GM12874 (cell line): ENCODE measurements at regions not wholly inside any gene's neighbourhood (a gene's known extent, or its start where the extent isn't known, plus 50 kb on each side); places are given as distances from the start of the nearest gene placed in this dataset.

ENCODE experiments used
- TF ChIP-seq, protein P1 (sequence below): IDR thresholded peaks from 2 replicates; pipeline ENCODE4 v1.5.1; 2011; ENCODE audit warnings: low read depth, mild to moderate bottlenecking, control low read depth, low read length, moderate library complexity; ENCODE audit not compliant: insufficient read depth

DNA sequence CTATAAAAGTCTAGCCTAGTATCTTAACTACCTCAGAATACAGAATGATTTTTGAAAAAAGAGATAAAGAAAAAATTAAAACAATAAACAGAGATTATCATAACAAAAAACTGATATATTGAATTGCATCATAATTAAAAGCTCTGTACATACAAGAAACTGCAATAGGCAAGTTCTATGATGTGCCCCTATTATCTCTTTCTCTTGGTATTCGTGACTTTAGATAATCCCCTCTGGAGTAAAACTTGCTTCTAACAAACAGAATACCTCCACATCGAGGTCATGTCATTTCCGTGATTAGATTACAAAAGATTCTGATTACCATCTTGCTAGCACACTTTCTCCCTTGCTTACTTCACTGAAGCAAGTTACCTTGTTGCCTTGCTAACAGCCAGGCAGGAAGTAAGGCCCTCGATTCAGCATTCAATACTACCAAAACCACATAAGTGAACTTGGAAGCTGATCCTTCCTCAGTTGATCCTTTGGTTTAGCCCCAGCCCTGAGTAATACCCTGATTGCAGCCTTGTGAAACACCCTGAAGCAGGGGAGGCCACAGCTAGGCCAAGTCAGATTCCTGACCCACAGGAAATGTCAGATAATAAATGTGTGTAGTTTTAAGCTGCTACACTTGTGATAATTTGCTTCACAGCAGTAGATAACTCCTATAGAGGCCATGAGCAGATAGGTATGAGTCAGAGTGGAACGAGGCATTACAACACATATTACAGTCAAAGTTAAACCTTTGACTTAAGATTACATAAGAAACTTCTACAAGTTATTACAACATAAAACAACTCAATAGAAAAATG lies 53.7 kb upstream of the TMX4 start:
- TF ChIP-seq, protein P1, sequence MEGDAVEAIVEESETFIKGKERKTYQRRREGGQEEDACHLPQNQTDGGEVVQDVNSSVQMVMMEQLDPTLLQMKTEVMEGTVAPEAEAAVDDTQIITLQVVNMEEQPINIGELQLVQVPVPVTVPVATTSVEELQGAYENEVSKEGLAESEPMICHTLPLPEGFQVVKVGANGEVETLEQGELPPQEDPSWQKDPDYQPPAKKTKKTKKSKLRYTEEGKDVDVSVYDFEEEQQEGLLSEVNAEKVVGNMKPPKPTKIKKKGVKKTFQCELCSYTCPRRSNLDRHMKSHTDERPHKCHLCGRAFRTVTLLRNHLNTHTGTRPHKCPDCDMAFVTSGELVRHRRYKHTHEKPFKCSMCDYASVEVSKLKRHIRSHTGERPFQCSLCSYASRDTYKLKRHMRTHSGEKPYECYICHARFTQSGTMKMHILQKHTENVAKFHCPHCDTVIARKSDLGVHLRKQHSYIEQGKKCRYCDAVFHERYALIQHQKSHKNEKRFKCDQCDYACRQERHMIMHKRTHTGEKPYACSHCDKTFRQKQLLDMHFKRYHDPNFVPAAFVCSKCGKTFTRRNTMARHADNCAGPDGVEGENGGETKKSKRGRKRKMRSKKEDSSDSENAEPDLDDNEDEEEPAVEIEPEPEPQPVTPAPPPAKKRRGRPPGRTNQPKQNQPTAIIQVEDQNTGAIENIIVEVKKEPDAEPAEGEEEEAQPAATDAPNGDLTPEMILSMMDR = no peak

- TF ChIP-seq, protein P1 = no peak
Measured at GRCh38 chr20:8074931-8075330, 55.4 kb upstream of the TMX4 start.

- TF ChIP-seq, protein P1 = no peak
Measured at GRCh38 chr20:8076306-8077136, 55.5 kb upstream of the PLCB1 start.

- TF ChIP-seq, protein P1 = no peak
Measured at GRCh38 chr20:8077137-8077466, 55.0 kb upstream of the PLCB1 start.

- TF ChIP-seq, protein P1 = no peak
Measured at GRCh38 chr20:8078528-8078914, 53.5 kb upstream of the PLCB1 start.

- TF ChIP-seq, protein P1 = no peak
Measured at GRCh38 chr20:8079976-8080375, 52.1 kb upstream of the PLCB1 start.

DNA sequence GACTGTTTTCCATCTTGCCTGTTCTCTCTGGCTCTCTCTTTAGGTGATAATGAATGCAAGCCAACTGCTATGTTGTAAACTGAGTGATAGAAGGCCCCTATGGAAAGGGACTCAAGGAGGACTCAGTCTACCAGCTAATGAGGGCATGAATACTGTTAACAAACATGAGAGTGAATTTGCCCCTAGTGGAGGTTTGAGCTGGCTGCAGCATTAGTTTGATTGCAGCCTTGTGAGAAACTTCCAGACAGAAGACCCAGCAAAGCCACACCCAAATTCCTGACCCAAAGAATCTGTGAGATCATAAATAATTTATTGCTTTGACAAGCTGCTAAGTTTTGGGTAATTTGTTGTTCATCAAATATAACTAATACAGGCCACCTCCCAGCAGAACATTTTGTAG lies 50.0 kb upstream of the PLCB1 start:
- TF ChIP-seq, protein P1 = peak; percentile 39; the same call in 1 of the 2 replicates
